Smooth muscle cell (in vitro differentiated cells): ENCODE measurements at regions not wholly inside any gene's neighbourhood (a gene's known extent, or its start where the extent isn't known, plus 50 kb on each side); places are given as distances from the start of the nearest gene placed in this dataset.

Experiments
- DNase-seq: peaks from one replicate; lab custom pipeline; 2025; ENCODE audit not compliant: unreplicated experiment; lab: John Stamatoyannopoulos, UW
- H2AFZ ChIP-seq: fragments of 200-600 bp; sonication (generic); 2 replicates; pipeline ENCODE4 v1.6.0; 2016; ENCODE audit warnings: antibody characterized with exemption, low read depth, mild to moderate bottlenecking
- H3F3A ChIP-seq: fragments of 200-600 bp; sonication (generic); 2 replicates; pipeline ENCODE4 v1.6.0; 2017; ENCODE audit warnings: antibody characterized with exemption, low read depth
- H3K27ac ChIP-seq: fragments of 200-600 bp; sonication (generic); 2 replicates; pipeline ENCODE4 v1.5.1; 2016; ENCODE audit warnings: low read depth, mild to moderate bottlenecking
- H3K27me3 ChIP-seq: fragments of 200-600 bp; sonication (generic); 2 replicates; pipeline ENCODE4 v1.6.1; 2016; ENCODE audit warnings: low read depth, mild to moderate bottlenecking
- H3K36me3 ChIP-seq: fragments of 200-600 bp; sonication (generic); 2 replicates; pipeline ENCODE4 v1.5.1; 2016; ENCODE audit warnings: low read depth
- H3K4me1 ChIP-seq: fragments of 200-600 bp; sonication (generic); 2 replicates; pipeline ENCODE4 v1.5.1; 2016; ENCODE audit warnings: low read depth
- H3K4me2 ChIP-seq: fragments of 200-600 bp; sonication (generic); 2 replicates; pipeline ENCODE4 v1.6.0; 2016; ENCODE audit warnings: mild to moderate bottlenecking
- H3K4me3 ChIP-seq: fragments of 200-600 bp; sonication (generic); 2 replicates; pipeline ENCODE4 v1.5.1; 2016; ENCODE audit warnings: mild to moderate bottlenecking
- H3K79me2 ChIP-seq: fragments of 200-600 bp; sonication (generic); 2 replicates; pipeline ENCODE4 v1.6.0; 2016; ENCODE audit warnings: low read depth, mild to moderate bottlenecking
- H3K9ac ChIP-seq: fragments of 200-600 bp; sonication (generic); 2 replicates; pipeline ENCODE4 v1.6.0; 2016; ENCODE audit warnings: low read depth
- H3K9me3 ChIP-seq: fragments of 200-600 bp; sonication (generic); replicated peaks from 2 replicates; pipeline ENCODE4 v1.5.1; 2016; ENCODE audit warnings: low read depth
- H4K20me1 ChIP-seq: fragments of 200-600 bp; sonication (generic); 2 replicates; pipeline ENCODE4 v1.6.0; 2016; ENCODE audit warnings: low read depth
- CTCF ChIP-seq: fragments of 200-600 bp; sonication (generic); IDR thresholded peaks from 2 replicates; pipeline ENCODE4 v1.5.1; 2017; ENCODE audit warnings: borderline replicate concordance, mild to moderate bottlenecking, antibody characterized with exemption; ENCODE audit not compliant: insufficient read depth, poor library complexity, severe bottlenecking
- WGBS: methylation state at CpG from one replicate; pipeline ENCODE4 v1.1.7; 2016; ENCODE audit warnings: low lambda C conversion rate; 5-methylcytosine and 5-hydroxymethylcytosine counted together

GRCh38 chr3:186425788-186426730 lies 64.0 kb upstream of the DGKG start:
- Histone ChIP-seq H3F3A (peaks cover 4% of the 10 kb centered on the region), H2AFZ (peak overlapping the region; percentile 44), H3K27ac (peak overlapping the region; percentile 8), H4K20me1 (no peaks in the 10 kb centered on the region), H3K36me3 (no peaks in the 10 kb centered on the region), H3K27me3 (no peaks in the 10 kb centered on the region), H3K79me2 (no peaks in the 10 kb centered on the region), H3K4me2 (peak overlapping the region; percentile 38), H3K4me3 (no peak overlapping the region), H3K9me3 (no peaks in the 10 kb centered on the region), H3K4me1 (peaks cover 18% of the 10 kb centered on the region), H3K9ac (no peak overlapping the region)
- peak; percentile 35 for TF ChIP-seq CTCF
- DNase-seq: no peak
- 56% methylated on average over 10 of the region's 10 CpGs for WGBS

GRCh38 chr3:186421946-186422345 lies 59.9 kb upstream of the DGKG start:
- H3K36me3 ChIP-seq: no peaks in the 10 kb centered on the region
- no peak for DNase-seq
- H3F3A ChIP-seq: peaks cover 9% of the 10 kb centered on the region
- H3K4me2 ChIP-seq: no peak overlapping the region
- no peaks in the 10 kb centered on the region for H3K79me2 ChIP-seq
- no peaks in the 10 kb centered on the region for H3K9me3 ChIP-seq
- no peak overlapping the region for H3K27ac ChIP-seq
- no peak overlapping the region for H3K4me3 ChIP-seq
- peaks cover 11% of the 10 kb centered on the region for H3K4me1 ChIP-seq
- no peaks in the 10 kb centered on the region for H4K20me1 ChIP-seq
- no peaks in the 10 kb centered on the region for H3K27me3 ChIP-seq
- no peak overlapping the region for H3K9ac ChIP-seq
- H2AFZ ChIP-seq: no peak overlapping the region
- no peak for TF ChIP-seq CTCF

GRCh38 chr3:186418671-186419145 lies 56.7 kb upstream of the DGKG start:
- Histone ChIP-seq H3K36me3 (no peaks in the 10 kb centered on the region), H3K9me3 (no peaks in the 10 kb centered on the region), H3K79me2 (no peaks in the 10 kb centered on the region), H3K4me3 (no peak overlapping the region), H3K27ac (peak overlapping the region; percentile 91), H4K20me1 (no peaks in the 10 kb centered on the region), H3F3A (peaks cover 14% of the 10 kb centered on the region), H3K4me1 (peaks cover 13% of the 10 kb centered on the region), H3K4me2 (peak overlapping the region; percentile 22), H3K9ac (peak overlapping the region; percentile 39), H3K27me3 (no peaks in the 10 kb centered on the region), H2AFZ (no peak overlapping the region)
- no peak for TF ChIP-seq CTCF
- DNase-seq: no peak
- WGBS: 18% methylated on average over 6 of the region's 6 CpGs
